ENCODE measurements at regions not wholly inside any gene's neighbourhood (a gene's known extent, or its start where the extent isn't known, plus 50 kb on each side); places are given as distances from the start of the nearest gene placed in this dataset.

DNA sequence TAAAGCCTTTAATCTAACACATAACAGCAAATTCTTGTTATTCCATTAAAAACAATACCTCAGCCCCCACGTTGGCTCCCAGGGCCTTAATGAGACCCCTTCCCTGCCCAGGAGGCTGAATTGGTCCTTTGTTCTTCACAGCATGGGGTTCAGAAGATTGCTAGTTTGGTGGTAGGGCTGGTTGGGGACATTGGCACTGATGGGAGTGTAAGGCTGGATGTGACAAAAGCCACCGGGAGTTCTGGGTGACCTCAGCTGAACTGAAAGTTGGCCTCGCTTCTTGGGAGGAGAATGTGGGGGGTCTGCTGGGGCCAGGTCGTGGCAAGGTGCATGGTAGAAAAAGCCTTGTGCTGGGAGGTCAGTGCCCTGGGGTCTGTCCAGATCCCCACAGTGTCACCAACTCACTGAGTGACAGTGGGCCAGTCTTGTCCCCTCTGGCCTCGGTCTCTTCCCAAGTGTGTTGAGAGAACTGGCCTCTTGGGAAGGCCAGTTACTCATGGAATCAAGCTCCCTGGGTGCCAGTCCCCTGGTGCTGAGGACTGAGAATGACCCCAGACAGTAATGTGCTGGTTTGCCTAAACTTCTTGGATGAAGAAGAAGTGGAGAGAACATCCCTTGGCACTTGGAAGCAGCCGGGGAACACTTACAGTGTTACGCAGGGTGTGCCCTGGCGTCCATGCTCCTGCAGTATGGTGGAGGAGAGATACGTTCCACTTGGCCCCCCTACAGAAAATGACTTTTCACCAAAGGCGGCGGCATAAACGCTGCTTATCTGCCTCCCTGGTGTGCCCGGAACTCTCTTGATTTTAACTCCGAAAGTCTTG, 283.7 kb upstream of the RTL1 start:
- H3K4me3 Mint-ChIP-seq = no peak overlapping the region
- peaks cover 2% of the 10 kb centered on the region for H3K36me3 Mint-ChIP-seq (ENCODE audit: insufficient read depth)

DNA sequence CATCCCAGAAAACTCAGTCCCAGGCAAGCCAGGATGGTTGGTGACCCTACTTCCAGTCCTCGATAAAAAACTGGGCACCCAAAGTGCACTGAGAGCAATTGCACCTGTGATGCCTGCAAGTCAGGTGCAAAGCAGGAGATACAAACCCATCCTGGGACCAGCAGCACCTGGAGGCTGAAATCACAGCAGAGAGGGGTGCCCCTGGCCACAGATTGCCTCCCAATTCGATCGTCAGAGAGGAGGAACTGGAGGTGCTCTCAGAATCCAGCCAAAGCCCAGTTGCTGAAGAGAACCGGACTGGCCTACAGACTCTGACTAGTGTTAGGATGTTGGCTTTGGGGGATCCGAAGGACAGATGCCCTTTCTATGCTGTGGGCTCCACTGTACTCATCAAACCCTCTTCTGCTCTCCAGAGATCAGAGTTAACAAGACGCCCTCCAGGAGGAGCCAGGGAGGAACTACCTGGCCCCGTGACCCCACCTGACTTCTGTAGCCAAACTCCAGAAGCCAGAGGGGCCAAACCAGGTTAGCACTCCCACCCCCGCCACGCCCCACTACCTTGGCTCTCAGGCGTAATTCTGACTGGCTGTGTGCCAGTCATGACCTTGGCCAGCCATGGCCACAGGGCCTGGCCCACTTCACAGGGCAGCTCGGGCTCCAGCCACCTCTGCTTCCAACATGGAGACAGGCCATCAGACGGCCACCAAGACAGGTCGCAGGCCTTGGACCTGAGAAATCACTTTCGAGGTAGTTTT, 284.5 kb upstream of the RTL1 start:
- H3K36me3 Mint-ChIP-seq (ENCODE audit: insufficient read depth) = peaks cover 2% of the 10 kb centered on the region
- DNase-seq (no peak), ATAC-seq (replicated peaks) (no peak)
- H3K27ac Mint-ChIP-seq = no peak overlapping the region
- H3K9me3 Mint-ChIP-seq = peaks cover 0 to 2% of the 10 kb centered on the region in 2 donors
- no peaks in the 10 kb centered on the region for H3K4me1 Mint-ChIP-seq (ENCODE audit: low read depth in 2 of 2)
- no peak overlapping the region for H3K4me3 Mint-ChIP-seq
- peaks cover 23 to 24% of the 10 kb centered on the region in 2 donors for H3K27me3 Mint-ChIP-seq

More for the DNA sequence above, 283.7 kb upstream of the RTL1 start:
- Mint-ChIP-seq H3K27me3 (peaks cover 23 to 24% of the 10 kb centered on the region in 2 donors), H3K9me3 (peaks cover 0 to 2% of the 10 kb centered on the region in 2 donors), H3K27ac (no peak overlapping the region), H3K4me1 (ENCODE audit: low read depth in 2 of 2) (no peaks in the 10 kb centered on the region)
- DNase-seq = no peak
- no peak for ATAC-seq (replicated peaks)

- peaks cover 0 to 2% of the 10 kb centered on the region in 2 donors for H3K9me3 Mint-ChIP-seq
- no peaks in the 10 kb centered on the region for H3K4me1 Mint-ChIP-seq (ENCODE audit: low read depth in 2 of 2)
- no peak for DNase-seq
- no peak overlapping the region for H3K4me3 Mint-ChIP-seq
- peaks cover 23 to 24% of the 10 kb centered on the region in 2 donors for H3K27me3 Mint-ChIP-seq
- H3K36me3 Mint-ChIP-seq (ENCODE audit: insufficient read depth) = peaks cover 2% of the 10 kb centered on the region
- ATAC-seq (replicated peaks) = no peak
- no peak overlapping the region for H3K27ac Mint-ChIP-seq
These were observed 285.0 kb upstream of the RTL1 start for GRCh38 chr14:101188571-101188915.

DNA sequence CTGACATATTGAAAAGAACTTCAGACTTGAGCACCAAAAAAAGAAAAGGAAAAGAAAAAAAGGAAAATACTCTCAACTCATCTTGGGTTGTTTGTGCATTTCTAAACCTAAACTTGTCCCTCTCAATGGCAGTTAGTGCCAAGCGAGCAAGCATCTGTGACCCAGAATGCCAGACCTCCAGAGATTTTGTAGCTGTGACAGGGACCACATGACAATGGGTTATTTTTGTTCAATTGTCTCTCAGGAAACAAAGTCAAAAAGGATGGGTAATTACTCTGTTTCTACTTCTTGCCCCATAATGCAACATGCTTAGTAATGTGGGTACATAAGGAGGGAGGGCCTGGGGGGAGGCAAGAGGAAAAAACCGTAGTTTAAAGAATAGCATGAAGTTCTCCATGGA, 285.7 kb upstream of the RTL1 start:
- peaks cover 23 to 24% of the 10 kb centered on the region in 2 donors for H3K27me3 Mint-ChIP-seq
- H3K27ac Mint-ChIP-seq = no peak overlapping the region
- H3K36me3 Mint-ChIP-seq (ENCODE audit: insufficient read depth) = peaks cover 2% of the 10 kb centered on the region
- H3K4me1 Mint-ChIP-seq (ENCODE audit: low read depth in 2 of 2) = no peaks in the 10 kb centered on the region
- H3K4me3 Mint-ChIP-seq = no peak overlapping the region
- no peak for DNase-seq
- H3K9me3 Mint-ChIP-seq = peaks cover 0 to 2% of the 10 kb centered on the region in 2 donors
- no peak for ATAC-seq (replicated peaks)

DNA sequence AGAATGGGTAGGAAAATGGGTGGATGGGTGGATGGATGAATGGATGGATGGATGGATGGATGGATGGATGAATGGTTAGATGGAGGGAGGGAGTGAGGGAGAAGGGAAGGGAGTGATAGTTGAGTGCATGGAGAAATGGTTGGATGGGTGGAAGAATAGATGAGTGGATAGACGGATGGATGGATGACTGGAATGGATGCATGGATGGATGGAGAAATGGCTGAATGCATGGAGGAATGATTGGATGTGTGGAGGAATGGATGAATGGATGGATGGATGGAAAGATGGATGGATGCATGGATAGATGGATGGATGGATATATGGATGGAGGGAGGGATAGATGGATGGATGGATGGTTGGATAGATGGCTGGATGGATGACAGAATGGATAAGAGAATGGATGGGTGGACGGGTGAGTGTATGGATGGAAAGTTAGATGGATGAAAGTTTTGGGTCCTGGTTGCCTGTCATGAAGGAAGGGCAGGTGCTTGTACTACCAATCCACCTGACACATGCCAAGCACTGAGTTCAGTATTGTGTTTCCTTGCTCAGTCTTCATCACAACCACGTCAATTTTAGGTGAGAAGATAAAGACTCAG, 286.5 kb upstream of the RTL1 start:
- no peak overlapping the region for H3K27ac Mint-ChIP-seq
- H3K4me1 Mint-ChIP-seq (ENCODE audit: low read depth in 2 of 2) = no peaks in the 10 kb centered on the region
- ATAC-seq (replicated peaks) (no peak), DNase-seq (no peak)
- no peak overlapping the region for H3K4me3 Mint-ChIP-seq
- peaks cover 2% of the 10 kb centered on the region for H3K36me3 Mint-ChIP-seq (ENCODE audit: insufficient read depth)
- peaks cover 0 to 2% of the 10 kb centered on the region in 2 donors for H3K9me3 Mint-ChIP-seq
- H3K27me3 Mint-ChIP-seq = peaks cover 19 to 26% of the 10 kb centered on the region in 2 donors

DNA sequence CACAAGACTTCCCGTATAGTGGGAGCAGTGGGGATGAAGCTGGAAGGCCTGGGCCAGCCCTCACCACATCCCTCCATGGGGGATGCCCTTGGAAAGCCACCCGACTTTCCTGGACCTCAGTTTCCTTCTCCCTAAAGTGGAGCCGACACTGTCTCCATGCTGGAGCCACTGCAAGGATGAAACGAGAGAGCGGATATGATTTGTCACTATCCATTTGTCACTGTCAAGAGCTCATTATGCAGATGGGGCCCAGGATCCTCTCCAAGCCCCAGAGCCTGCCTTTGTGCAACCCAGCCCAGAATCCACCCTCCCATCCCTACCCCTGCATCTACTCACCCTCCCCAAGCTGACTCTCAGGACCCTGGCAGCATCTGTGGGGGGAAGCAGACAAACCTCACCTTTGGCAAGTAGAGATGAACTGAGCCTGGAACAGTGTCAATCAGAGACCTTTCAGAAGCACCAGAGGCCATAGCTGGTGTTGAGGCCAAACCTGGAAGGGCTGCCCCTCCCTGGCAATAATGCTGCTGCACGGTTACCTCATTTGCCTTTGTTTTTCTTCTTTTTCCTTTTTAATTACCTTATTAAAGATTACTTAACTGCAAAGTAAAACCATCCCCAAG, 287.7 kb upstream of the RTL1 start:
- Mint-ChIP-seq H3K27ac (no peak overlapping the region), H3K4me3 (no peak overlapping the region), H3K4me1 (ENCODE audit: low read depth in 2 of 2) (no peaks in the 10 kb centered on the region), H3K9me3 (peaks cover 0 to 2% of the 10 kb centered on the region in 2 donors), H3K36me3 (ENCODE audit: insufficient read depth) (peaks cover 2% of the 10 kb centered on the region), H3K27me3 (peaks cover 8 to 23% of the 10 kb centered on the region in 2 donors)
- DNase-seq (no peak), ATAC-seq (replicated peaks) (no peak)

DNA sequence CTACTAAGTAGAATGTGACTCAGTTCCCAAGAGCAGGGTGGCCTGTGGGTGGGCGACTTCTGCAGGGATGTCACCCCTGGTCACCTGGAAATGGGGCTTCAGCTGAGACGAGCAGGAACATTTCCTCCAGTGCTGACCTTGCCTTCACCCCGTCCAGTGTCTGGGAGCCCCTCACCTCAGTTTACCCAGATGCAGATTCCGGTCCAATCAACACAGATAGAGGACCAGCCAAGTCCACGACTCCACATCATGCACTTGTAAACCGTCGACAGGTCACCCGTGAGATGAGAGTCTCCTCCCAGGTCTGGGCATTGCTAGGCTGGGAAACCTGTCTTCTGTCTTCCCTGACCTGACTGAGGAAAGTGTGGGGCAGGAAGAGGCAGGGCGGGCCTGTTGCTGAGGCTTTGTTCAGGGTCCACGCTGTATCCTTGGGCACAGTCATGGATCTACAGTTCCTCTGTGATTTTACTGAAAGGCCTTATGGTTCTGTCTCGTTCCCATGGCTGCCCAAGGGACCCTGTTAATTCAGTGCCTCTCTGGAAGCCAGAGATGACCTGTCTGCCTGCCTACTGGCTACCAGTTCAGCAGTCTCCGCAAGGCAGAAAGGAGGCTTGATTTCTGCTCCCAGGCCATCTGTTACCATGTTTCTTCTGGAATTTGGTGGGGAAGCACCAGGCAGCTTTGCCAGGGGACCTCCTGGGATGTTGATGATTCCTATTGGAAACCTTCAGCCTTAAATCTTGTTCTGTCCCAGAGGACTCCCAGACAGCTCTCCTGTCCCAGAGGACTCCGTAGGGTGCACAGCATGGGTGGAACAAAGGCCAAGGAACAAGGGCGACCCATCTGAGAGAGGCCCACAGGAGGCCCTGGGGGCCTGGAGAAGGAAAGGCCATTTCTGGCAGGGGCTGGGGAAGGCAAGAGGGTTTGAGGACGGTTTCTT, 288.5 kb upstream of the RTL1 start:
- DNase-seq = no peak
- Mint-ChIP-seq H3K4me1 (ENCODE audit: low read depth in 2 of 2) (no peaks in the 10 kb centered on the region), H3K27me3 (peaks cover under 1 to 15% of the 10 kb centered on the region in 2 donors), H3K27ac (no peak overlapping the region), H3K36me3 (ENCODE audit: insufficient read depth) (no peaks in the 10 kb centered on the region), H3K9me3 (peaks cover 0 to 2% of the 10 kb centered on the region in 2 donors), H3K4me3 (no peak overlapping the region)
- no peak for ATAC-seq (replicated peaks)

GRCh38 chr14:101192661-101193000, 289.1 kb upstream of the RTL1 start:
- no peak overlapping the region for H3K27ac Mint-ChIP-seq
- peaks cover 0 to 13% of the 10 kb centered on the region in 2 donors for H3K27me3 Mint-ChIP-seq
- ATAC-seq (replicated peaks) (no peak), DNase-seq (no peak)
- no peaks in the 10 kb centered on the region for H3K4me1 Mint-ChIP-seq (ENCODE audit: low read depth in 2 of 2)
- H3K36me3 Mint-ChIP-seq (ENCODE audit: insufficient read depth) = no peaks in the 10 kb centered on the region
- H3K4me3 Mint-ChIP-seq = no peak overlapping the region
- peaks cover 0 to 2% of the 10 kb centered on the region in 2 donors for H3K9me3 Mint-ChIP-seq

- peaks cover 0 to 13% of the 10 kb centered on the region in 2 donors for H3K27me3 Mint-ChIP-seq
- no peaks in the 10 kb centered on the region for H3K36me3 Mint-ChIP-seq (ENCODE audit: insufficient read depth)
- H3K27ac Mint-ChIP-seq = no peak overlapping the region
- H3K4me1 Mint-ChIP-seq (ENCODE audit: low read depth in 2 of 2) = no peaks in the 10 kb centered on the region
- ATAC-seq (replicated peaks) = no peak
- DNase-seq = no peak
- H3K9me3 Mint-ChIP-seq = peaks cover 0 to 2% of the 10 kb centered on the region in 2 donors
- H3K4me3 Mint-ChIP-seq = no peak overlapping the region
These were observed 289.8 kb upstream of the RTL1 start for GRCh38 chr14:101193106-101193844.

DNA sequence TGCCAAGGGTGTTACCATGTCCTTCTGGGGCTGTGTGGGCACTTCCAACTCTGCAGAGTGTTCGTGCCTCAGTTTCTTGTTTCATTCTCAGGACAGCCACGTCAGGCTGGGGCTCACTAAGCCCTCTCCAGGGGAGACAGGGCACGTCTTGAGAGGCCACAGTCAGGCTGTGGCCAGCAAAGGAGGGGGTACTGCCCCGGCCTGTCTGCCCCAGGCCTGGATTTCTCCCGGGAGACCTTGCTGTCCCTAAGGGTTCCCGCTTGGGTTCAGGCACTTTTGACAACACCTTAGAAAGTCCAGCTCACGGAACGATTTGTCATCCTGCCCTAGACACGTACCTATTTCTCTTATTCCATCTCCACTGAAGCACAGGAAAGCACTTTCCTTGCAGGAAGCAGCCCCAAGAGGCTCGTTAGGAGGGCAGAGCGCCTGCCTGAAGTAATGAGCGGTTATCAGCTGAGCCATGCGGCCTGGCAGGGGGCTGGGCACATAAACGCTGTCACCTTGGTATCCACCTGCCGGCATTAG, 290.4 kb upstream of the RTL1 start:
- Mint-ChIP-seq H3K36me3 (ENCODE audit: insufficient read depth) (no peaks in the 10 kb centered on the region), H3K27me3 (peaks cover 0 to 20% of the 10 kb centered on the region in 2 donors), H3K9me3 (peaks cover 0 to 2% of the 10 kb centered on the region in 2 donors), H3K4me1 (ENCODE audit: low read depth in 2 of 2) (no peaks in the 10 kb centered on the region), H3K27ac (no peak overlapping the region), H3K4me3 (no peak overlapping the region)
- no peak for DNase-seq
- ATAC-seq (replicated peaks) = no peak

- Mint-ChIP-seq H3K9me3 (no peaks in the 10 kb centered on the region), H3K36me3 (ENCODE audit: insufficient read depth) (no peaks in the 10 kb centered on the region), H3K4me1 (ENCODE audit: low read depth in 2 of 2) (no peaks in the 10 kb centered on the region), H3K27me3 (peaks cover 0 to 27% of the 10 kb centered on the region in 2 donors), H3K27ac (no peak overlapping the region), H3K4me3 (no peak overlapping the region)
- DNase-seq (no peak), ATAC-seq (replicated peaks) (no peak)
These were observed 291.1 kb upstream of the RTL1 start for GRCh38 chr14:101194373-101195308.
